Astrocyte (in vitro differentiated cells and primary cell): ENCODE measurements at regions not wholly inside any gene's neighbourhood (a gene's known extent, or its start where the extent isn't known, plus 50 kb on each side); places are given as distances from the start of the nearest gene placed in this dataset.

Experiments used
- EZH2 ChIP-seq: IDR thresholded peaks from 2 replicates; pipeline ENCODE4 v1.6.1; 2012; ENCODE audit warnings: mild to moderate bottlenecking, low read length, inconsistent platforms; ENCODE audit not compliant: insufficient read depth
- TF ChIP-seq, protein P1 (sequence below): IDR thresholded peaks from 2 replicates; pipeline ENCODE4 v1.5.1; 2011; ENCODE audit warnings: low read depth, mild to moderate bottlenecking, inconsistent platforms, low read length, moderate library complexity; ENCODE audit not compliant: insufficient read depth

- TF ChIP-seq, protein P1, sequence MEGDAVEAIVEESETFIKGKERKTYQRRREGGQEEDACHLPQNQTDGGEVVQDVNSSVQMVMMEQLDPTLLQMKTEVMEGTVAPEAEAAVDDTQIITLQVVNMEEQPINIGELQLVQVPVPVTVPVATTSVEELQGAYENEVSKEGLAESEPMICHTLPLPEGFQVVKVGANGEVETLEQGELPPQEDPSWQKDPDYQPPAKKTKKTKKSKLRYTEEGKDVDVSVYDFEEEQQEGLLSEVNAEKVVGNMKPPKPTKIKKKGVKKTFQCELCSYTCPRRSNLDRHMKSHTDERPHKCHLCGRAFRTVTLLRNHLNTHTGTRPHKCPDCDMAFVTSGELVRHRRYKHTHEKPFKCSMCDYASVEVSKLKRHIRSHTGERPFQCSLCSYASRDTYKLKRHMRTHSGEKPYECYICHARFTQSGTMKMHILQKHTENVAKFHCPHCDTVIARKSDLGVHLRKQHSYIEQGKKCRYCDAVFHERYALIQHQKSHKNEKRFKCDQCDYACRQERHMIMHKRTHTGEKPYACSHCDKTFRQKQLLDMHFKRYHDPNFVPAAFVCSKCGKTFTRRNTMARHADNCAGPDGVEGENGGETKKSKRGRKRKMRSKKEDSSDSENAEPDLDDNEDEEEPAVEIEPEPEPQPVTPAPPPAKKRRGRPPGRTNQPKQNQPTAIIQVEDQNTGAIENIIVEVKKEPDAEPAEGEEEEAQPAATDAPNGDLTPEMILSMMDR, result no peak
- no peak for TF ChIP-seq EZH2
Measured at GRCh38 chr3:103767635-103768034, 1332.8 kb downstream of the ZPLD1 start.
